Loucy (cell line): ENCODE measurements at regions not wholly inside any gene's neighbourhood (a gene's known extent, or its start where the extent isn't known, plus 50 kb on each side); places are given as distances from the start of the nearest gene placed in this dataset.
"Not testable (repeated sequence)": the region's sequence is repeated elsewhere in the genome, so short reads cannot be mapped to it uniquely, and the experiment has no call there.

Experiments
- H2AFZ ChIP-seq: fragments of 200-600 bp; sonication (generic); 2 replicates; pipeline ENCODE4 v1.6.0; 2016; ENCODE audit warnings: antibody characterized with exemption, mild to moderate bottlenecking, low read length, moderate library complexity
- H3F3A ChIP-seq: fragments of 200-600 bp; 2 replicates; pipeline ENCODE4 v1.6.0; 2016; ENCODE audit warnings: antibody characterized with exemption, low read depth, mild to moderate bottlenecking
- H3K27me3 ChIP-seq: fragments of 200-600 bp; sonication (generic); 2 replicates; pipeline ENCODE4 v1.6.1; 2014; ENCODE audit warnings: low read length, mild to moderate bottlenecking; ENCODE audit not compliant: insufficient read depth, poor library complexity, severe bottlenecking
- H3K36me3 ChIP-seq: fragments of 200-600 bp; sonication (generic); 2 replicates; pipeline ENCODE4 v1.6.1; 2016; ENCODE audit warnings: low read length; ENCODE audit not compliant: insufficient read depth
- H3K4me1 ChIP-seq: fragments of 200-600 bp; sonication (generic); 2 replicates; pipeline ENCODE4 v1.5.1; 2014; ENCODE audit warnings: low read length, mild to moderate bottlenecking; ENCODE audit not compliant: insufficient read depth, poor library complexity, severe bottlenecking
- H3K4me2 ChIP-seq: fragments of 200-600 bp; sonication (generic); 2 replicates; pipeline ENCODE4 v1.6.0; 2014; ENCODE audit warnings: antibody characterized with exemption, low read length, low read depth, mild to moderate bottlenecking; ENCODE audit not compliant: poor library complexity, severe bottlenecking
- H3K4me3 ChIP-seq: fragments of 200-600 bp; sonication (generic); 2 replicates; pipeline ENCODE4 v1.5.1; 2014; ENCODE audit warnings: low read length, mild to moderate bottlenecking, mixed read lengths; ENCODE audit not compliant: poor library complexity, severe bottlenecking
- H3K79me2 ChIP-seq: fragments of 200-600 bp; sonication (generic); 2 replicates; pipeline ENCODE4 v1.6.1; 2014; ENCODE audit warnings: low read length; ENCODE audit not compliant: insufficient read depth
- H3K9ac ChIP-seq: fragments of 200-600 bp; sonication (generic); 2 replicates; pipeline ENCODE4 v1.6.0; 2014; ENCODE audit warnings: mild to moderate bottlenecking, low read depth, low read length, moderate library complexity; ENCODE audit not compliant: poor library complexity, severe bottlenecking
- H3K9me2 ChIP-seq: fragments of 200-600 bp; sonication (generic); replicated peaks from 2 replicates; pipeline ENCODE4 v1.6.1; 2016; ENCODE audit warnings: low read depth, low read length, mixed read lengths
- H3K9me3 ChIP-seq: fragments of 200-600 bp; sonication (generic); 2 replicates; pipeline ENCODE4 v1.6.1; 2014; ENCODE audit warnings: mild to moderate bottlenecking, antibody characterized with exemption, low read length, low read depth; ENCODE audit not compliant: insufficient read depth
- H4K20me1 ChIP-seq: fragments of 200-600 bp; sonication (generic); 2 replicates; pipeline ENCODE4 v1.6.0; 2014; ENCODE audit warnings: antibody characterized with exemption, low read length, mild to moderate bottlenecking; ENCODE audit not compliant: insufficient read depth, poor library complexity, severe bottlenecking
- CTCF ChIP-seq: fragments of 200-600 bp; sonication (generic); conservative IDR thresholded peaks from 2 replicates; pipeline ENCODE4 v1.5.1; 2014; ENCODE audit warnings: mild to moderate bottlenecking, antibody characterized with exemption, low read length
- EZH2phosphoT487 ChIP-seq: fragments of 200-600 bp; IDR thresholded peaks from 2 replicates; pipeline ENCODE4 v1.6.1; 2018; ENCODE audit warnings: antibody characterized with exemption, mild to moderate bottlenecking, moderate library complexity, borderline replicate concordance

- no peak for TF ChIP-seq EZH2phosphoT487
- TF ChIP-seq CTCF, result no peak
Measured at GRCh38 chr20:17863577-17864292, 104.9 kb downstream of the SNX5 start.

GRCh38 chr20:17863209-17863576 lies 105.4 kb downstream of the SNX5 start:
- Histone ChIP-seq H4K20me1 (no peaks in the 10 kb centered on the region), H3K79me2 (no peaks in the 10 kb centered on the region), H3K4me1 (no peaks in the 10 kb centered on the region), H3K27me3 (no peaks in the 10 kb centered on the region), H3K4me2 (no peak overlapping the region), H3K9ac (no peak overlapping the region), H3F3A (no peaks in the 10 kb centered on the region), H3K36me3 (no peaks in the 10 kb centered on the region), H3K4me3 (no peak overlapping the region), H3K9me2 (no peaks in the 10 kb centered on the region), H3K9me3 (no peaks in the 10 kb centered on the region), H2AFZ (no peak overlapping the region)
- TF ChIP-seq EZH2phosphoT487 (no peak), CTCF (no peak)

More at GRCh38 chr20:17863577-17864292, 104.9 kb downstream of the SNX5 start:
- Histone ChIP-seq H3K27me3 (no peaks in the 10 kb centered on the region), H3F3A (no peaks in the 10 kb centered on the region), H3K4me2 (no peak overlapping the region), H3K9me2 (no peaks in the 10 kb centered on the region), H3K36me3 (no peaks in the 10 kb centered on the region), H3K4me1 (no peaks in the 10 kb centered on the region), H3K4me3 (no peak overlapping the region), H4K20me1 (no peaks in the 10 kb centered on the region), H3K9me3 (no peaks in the 10 kb centered on the region), H2AFZ (no peak overlapping the region), H3K9ac (no peak overlapping the region), H3K79me2 (no peaks in the 10 kb centered on the region)

GRCh38 chr20:17862171-17862570 lies 106.4 kb downstream of the SNX5 start:
- Histone ChIP-seq H4K20me1 (no peaks in the 10 kb centered on the region), H3K4me1 (no peaks in the 10 kb centered on the region), H3K79me2 (no peaks in the 10 kb centered on the region), H3K27me3 (no peaks in the 10 kb centered on the region), H3K9ac (no peak overlapping the region), H3K36me3 (no peaks in the 10 kb centered on the region), H3K9me3 (no peaks in the 10 kb centered on the region), H3K4me3 (no peak overlapping the region), H3K4me2 (no peak overlapping the region), H2AFZ (no peak overlapping the region), H3F3A (no peaks in the 10 kb centered on the region), H3K9me2 (no peaks in the 10 kb centered on the region)
- TF ChIP-seq CTCF, result no peak
- TF ChIP-seq EZH2phosphoT487, result no peak

GRCh38 chr20:17861620-17862019 lies 107.0 kb downstream of the SNX5 start:
- H3K9me2 ChIP-seq, H3F3A ChIP-seq, H3K9ac ChIP-seq, H3K9me3 ChIP-seq, H4K20me1 ChIP-seq, H3K79me2 ChIP-seq, H3K4me2 ChIP-seq, H3K4me3 ChIP-seq, H3K4me1 ChIP-seq, H3K27me3 ChIP-seq, H3K36me3 ChIP-seq, H2AFZ ChIP-seq: not testable (repeated sequence)
